ENCODE measurements at regions not wholly inside any gene's neighbourhood (a gene's known extent, or its start where the extent isn't known, plus 50 kb on each side); places are given as distances from the start of the nearest gene placed in this dataset.
"Not testable (repeated sequence)": the region's sequence is repeated elsewhere in the genome, so short reads cannot be mapped to it uniquely, and the experiment has no call there.

GRCh38 chr10:129056734-129057689 is 410.0 kb upstream of the MGMT start:
- no peak overlapping the region for H3K4me3 ChIP-seq (ENCODE audit: low read depth, low read length)
- no peak for TF ChIP-seq CTCF (IDR thresholded peaks at IDR 0.05; ENCODE audit: borderline replicate concordance, insufficient read depth, low read depth, low read length)

- H3K4me3 ChIP-seq (ENCODE audit: low read depth, low read length), result no peak overlapping the region
- no peak for TF ChIP-seq CTCF (IDR thresholded peaks at IDR 0.05; ENCODE audit: borderline replicate concordance, insufficient read depth, low read depth, low read length)
Observed at GRCh38 chr10:129057856-129058663, 409.0 kb upstream of the MGMT start.

- no peak for TF ChIP-seq CTCF (IDR thresholded peaks at IDR 0.05; ENCODE audit: borderline replicate concordance, insufficient read depth, low read depth, low read length)
Observed at GRCh38 chr10:129058664-129059155, 408.3 kb upstream of the MGMT start.

GRCh38 chr10:129059977-129060376 is 407.1 kb upstream of the MGMT start:
- TF ChIP-seq CTCF (IDR thresholded peaks at IDR 0.05; ENCODE audit: borderline replicate concordance, insufficient read depth, low read depth, low read length), result no peak
- H3K4me3 ChIP-seq (ENCODE audit: low read depth, low read length), result no peak overlapping the region

More at GRCh38 chr10:129058664-129059155, 408.3 kb upstream of the MGMT start:
- H3K4me3 ChIP-seq (ENCODE audit: low read depth, low read length), result no peak overlapping the region

GRCh38 chr10:129063212-129063611 is 403.8 kb upstream of the MGMT start:
- no peak for TF ChIP-seq CTCF (IDR thresholded peaks at IDR 0.05; ENCODE audit: borderline replicate concordance, insufficient read depth, low read depth, low read length)

GRCh38 chr10:129063877-129064276 is 403.2 kb upstream of the MGMT start:
- H3K4me3 ChIP-seq (ENCODE audit: low read depth, low read length), result no peak overlapping the region
- TF ChIP-seq CTCF (IDR thresholded peaks at IDR 0.05; ENCODE audit: borderline replicate concordance, insufficient read depth, low read depth, low read length), result no peak

More at GRCh38 chr10:129063212-129063611, 403.8 kb upstream of the MGMT start:
- H3K4me3 ChIP-seq (ENCODE audit: low read depth, low read length), result no peak overlapping the region

GRCh38 chr10:129066529-129066928 is 400.5 kb upstream of the MGMT start:
- not testable (repeated sequence) for H3K4me3 ChIP-seq (ENCODE audit: low read depth, low read length)

GRCh38 chr10:129071411-129071810 is 395.6 kb upstream of the MGMT start:
- not testable (repeated sequence) for H3K4me3 ChIP-seq (ENCODE audit: low read depth, low read length)
